A673 (cell line): ENCODE measurements at regions not wholly inside any gene's neighbourhood (a gene's known extent, or its start where the extent isn't known, plus 50 kb on each side); places are given as distances from the start of the nearest gene placed in this dataset.
"Not testable (repeated sequence)": the region's sequence is repeated elsewhere in the genome, so short reads cannot be mapped to it uniquely, and the experiment has no call there.

Experiments used
- CTCF ChIP-seq: fragments of 300-800, 200-600 bp; sonication (generic); conservative IDR thresholded peaks from 2 replicates; pipeline ENCODE4 v1.5.1; 2017; ENCODE audit warnings: low read depth, mild to moderate bottlenecking, antibody characterized with exemption, low read length, moderate library complexity, mixed read lengths
- EZH2 ChIP-seq: fragments of 200-600 bp; sonication (generic); IDR thresholded peaks from 2 replicates; pipeline ENCODE4 v1.6.1; 2017; ENCODE audit warnings: borderline replicate concordance, low read depth, mild to moderate bottlenecking, mixed read lengths, antibody characterized with exemption, low read length; ENCODE audit not compliant: poor library complexity, severe bottlenecking

DNA sequence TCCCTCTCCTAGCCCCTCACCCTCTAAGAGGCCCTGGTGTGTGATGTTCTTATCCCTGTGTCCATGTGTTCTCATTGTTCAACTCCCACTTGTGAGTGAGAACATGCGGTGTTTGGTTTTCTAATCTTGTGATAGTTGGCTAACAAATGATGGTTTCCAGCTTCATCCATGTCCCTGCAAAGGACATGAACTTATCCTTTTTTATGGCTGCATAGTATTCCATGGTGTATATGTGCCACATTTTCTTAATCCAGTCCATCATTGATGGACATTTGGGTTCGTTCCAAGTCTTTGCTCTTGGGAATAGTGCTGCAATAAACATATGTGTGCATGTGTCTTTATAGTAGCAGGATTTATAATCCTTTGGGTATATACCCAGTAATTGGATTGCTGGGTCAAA, 353.2 kb upstream of the EDA2R start:
- not testable (repeated sequence) for TF ChIP-seq CTCF, EZH2
